Upper lobe of right lung (tissue), 1 donor: ENCODE measurements at regions not wholly inside any gene's neighbourhood (a gene's known extent, or its start where the extent isn't known, plus 50 kb on each side); places are given as distances from the start of the nearest gene placed in this dataset.

ENCODE experiments used
- ATAC-seq: fragments of 200-7000 bp; cut with Tn5 transposase; one replicate; pipeline ENCODE4 v1.9.1; 2020; ENCODE audit warnings: mild to moderate bottlenecking, moderate library complexity
- DNase-seq: peaks from one replicate; pipeline ENCODE4 v3.0.0-alpha.2; 2020
- H3K27ac ChIP-seq: fragments of 200-600 bp; one replicate; pipeline ENCODE4 v1.8.0; 2022
- H3K27me3 ChIP-seq: fragments of 200-600 bp; one replicate; pipeline ENCODE4 v1.8.0; 2022; ENCODE audit warnings: mild to moderate bottlenecking
- H3K36me3 ChIP-seq: fragments of 200-600 bp; one replicate; pipeline ENCODE4 v1.8.0; 2022
- H3K4me1 ChIP-seq: fragments of 200-600 bp; one replicate; pipeline ENCODE4 v1.8.0; 2022
- H3K4me3 ChIP-seq: fragments of 200-600 bp; one replicate; pipeline ENCODE4 v1.8.0; 2022; ENCODE audit warnings: mild to moderate bottlenecking
- H3K9me3 ChIP-seq: fragments of 200-600 bp; one replicate; pipeline ENCODE4 v1.8.0; 2022
- intact Hi-C: fragments of 100-400 bp; cut with DNase I; formaldehyde crosslinking; loops from one replicate; pipeline ENCODE4 v1.11.0; 2022
- TF ChIP-seq, protein P1 (sequence below): fragments of 200-600 bp; IDR thresholded peaks from one replicate; pipeline ENCODE4 v1.8.0; 2022; ENCODE audit warnings: antibody characterized with exemption
- donor health status: DM: no; HTN: yes; CAD: no; lungs with severe emphysema.

DNA sequence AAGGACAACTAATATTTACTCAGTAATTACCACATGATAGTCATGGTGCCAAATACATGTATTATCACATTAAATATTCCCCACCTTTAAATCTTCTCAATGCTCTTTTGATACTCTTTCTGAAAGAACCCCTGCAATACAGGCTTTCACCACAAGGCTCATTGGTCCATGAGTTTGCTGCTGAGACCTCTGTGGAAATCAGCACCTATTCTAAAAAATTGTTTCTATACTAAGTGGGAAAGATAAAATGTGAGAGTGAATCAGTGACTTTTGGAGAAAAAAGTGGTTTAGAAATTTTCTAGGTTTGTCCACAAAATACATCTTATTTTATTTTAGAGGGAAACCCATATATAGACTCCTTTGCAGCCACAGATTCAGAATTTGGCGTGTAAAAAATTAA lies 257.3 kb downstream of the ZIC3 start:
- Histone ChIP-seq H3K9me3 (no peaks in the 10 kb centered on the region), H3K36me3 (no peaks in the 10 kb centered on the region), H3K4me3 (no peak overlapping the region), H3K27me3 (no peaks in the 10 kb centered on the region), H3K27ac (no peak overlapping the region), H3K4me1 (no peaks in the 10 kb centered on the region)
- intact Hi-C loops: no loop called here
- no peak for ATAC-seq
- no peak for DNase-seq
- TF ChIP-seq, protein P1, sequence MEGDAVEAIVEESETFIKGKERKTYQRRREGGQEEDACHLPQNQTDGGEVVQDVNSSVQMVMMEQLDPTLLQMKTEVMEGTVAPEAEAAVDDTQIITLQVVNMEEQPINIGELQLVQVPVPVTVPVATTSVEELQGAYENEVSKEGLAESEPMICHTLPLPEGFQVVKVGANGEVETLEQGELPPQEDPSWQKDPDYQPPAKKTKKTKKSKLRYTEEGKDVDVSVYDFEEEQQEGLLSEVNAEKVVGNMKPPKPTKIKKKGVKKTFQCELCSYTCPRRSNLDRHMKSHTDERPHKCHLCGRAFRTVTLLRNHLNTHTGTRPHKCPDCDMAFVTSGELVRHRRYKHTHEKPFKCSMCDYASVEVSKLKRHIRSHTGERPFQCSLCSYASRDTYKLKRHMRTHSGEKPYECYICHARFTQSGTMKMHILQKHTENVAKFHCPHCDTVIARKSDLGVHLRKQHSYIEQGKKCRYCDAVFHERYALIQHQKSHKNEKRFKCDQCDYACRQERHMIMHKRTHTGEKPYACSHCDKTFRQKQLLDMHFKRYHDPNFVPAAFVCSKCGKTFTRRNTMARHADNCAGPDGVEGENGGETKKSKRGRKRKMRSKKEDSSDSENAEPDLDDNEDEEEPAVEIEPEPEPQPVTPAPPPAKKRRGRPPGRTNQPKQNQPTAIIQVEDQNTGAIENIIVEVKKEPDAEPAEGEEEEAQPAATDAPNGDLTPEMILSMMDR: no peak

DNA sequence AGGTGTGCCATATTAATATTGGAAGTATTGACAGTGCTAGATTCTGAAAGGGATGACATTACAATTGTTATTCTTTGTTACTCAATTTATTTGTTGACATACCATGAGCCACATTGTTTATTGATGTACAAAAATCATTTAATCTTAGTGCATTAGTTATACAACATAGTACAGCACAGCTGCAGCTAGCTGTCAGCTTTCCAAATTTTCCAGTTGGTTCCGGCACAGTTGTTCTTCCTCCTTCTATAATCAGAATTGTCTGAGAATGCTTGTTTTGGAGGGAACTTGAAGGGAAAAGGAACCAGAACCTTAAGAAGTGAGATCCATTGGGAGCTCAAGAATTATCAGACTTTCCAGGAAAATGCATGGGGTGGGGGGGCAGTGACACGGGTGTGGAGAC lies 281.4 kb downstream of the ZIC3 start:
- H3K4me1 ChIP-seq: no peaks in the 10 kb centered on the region
- no peak for DNase-seq
- TF ChIP-seq, protein P1: no peak
- ATAC-seq: no peak
- H3K9me3 ChIP-seq: no peaks in the 10 kb centered on the region
- intact Hi-C loops: no loop called here
- H3K4me3 ChIP-seq: no peak overlapping the region
- no peaks in the 10 kb centered on the region for H3K36me3 ChIP-seq
- H3K27ac ChIP-seq: no peak overlapping the region
- H3K27me3 ChIP-seq: no peaks in the 10 kb centered on the region

DNA sequence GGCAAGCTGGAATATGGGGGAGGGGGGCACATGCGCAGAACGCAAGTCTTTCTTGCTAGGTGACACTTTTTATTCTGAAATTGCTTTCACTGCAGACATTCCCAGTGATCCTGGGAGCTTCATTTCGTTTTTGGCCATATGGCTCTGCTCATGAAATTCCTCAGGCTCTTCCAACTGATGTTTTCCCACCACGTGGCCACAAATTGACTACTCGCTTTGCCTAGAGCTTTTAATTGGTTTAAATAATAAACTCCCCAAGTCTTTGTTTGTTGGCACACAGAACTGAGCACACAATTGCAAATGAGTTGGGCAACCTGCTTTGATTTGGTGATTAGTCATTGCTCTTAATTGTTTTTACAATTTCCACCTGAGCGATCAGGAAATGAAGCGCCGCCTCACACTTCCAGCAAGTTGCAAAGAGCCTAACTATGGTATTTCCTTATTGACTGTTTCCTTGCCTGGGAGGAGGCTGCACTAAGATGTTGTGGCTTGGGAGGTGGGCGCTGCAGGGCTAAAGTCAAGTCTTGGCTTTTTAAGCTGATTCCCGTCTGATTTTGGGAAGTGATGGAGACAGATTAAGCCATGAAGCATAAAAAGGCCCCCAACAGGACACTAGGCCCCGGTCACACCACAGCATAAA lies 282.5 kb downstream of the ZIC3 start:
- Histone ChIP-seq H3K9me3 (no peaks in the 10 kb centered on the region), H3K4me3 (no peak overlapping the region), H3K27ac (no peak overlapping the region), H3K27me3 (no peaks in the 10 kb centered on the region), H3K4me1 (no peaks in the 10 kb centered on the region), H3K36me3 (no peaks in the 10 kb centered on the region)
- TF ChIP-seq, protein P1: no peak
- intact Hi-C loops: no loop called here
- no peak for DNase-seq
- ATAC-seq: no peak

DNA sequence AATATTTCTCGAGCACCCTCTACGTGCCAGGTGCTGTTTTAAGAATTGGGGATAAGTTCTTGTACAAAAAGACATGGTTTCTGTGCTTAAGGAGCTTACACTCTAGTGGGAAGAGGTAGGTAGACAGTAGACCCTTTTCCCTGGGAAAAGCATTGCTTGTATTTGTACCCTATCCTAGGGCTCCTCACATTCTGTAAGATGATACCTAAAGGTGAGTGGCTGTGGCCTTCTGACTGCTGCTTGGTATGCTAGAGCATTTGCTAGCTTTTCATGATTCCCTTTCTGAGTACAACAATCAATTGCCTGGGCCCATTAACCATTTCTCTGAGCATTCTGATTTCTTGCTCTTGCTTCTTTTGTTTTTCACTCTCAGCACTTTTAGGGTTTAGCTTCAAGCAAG lies 286.6 kb downstream of the ZIC3 start:
- DNase-seq (no peak), ATAC-seq (no peak)
- intact Hi-C loops: no loop called here
- Histone ChIP-seq H3K4me3 (no peak overlapping the region), H3K36me3 (no peaks in the 10 kb centered on the region), H3K27ac (no peak overlapping the region), H3K9me3 (no peaks in the 10 kb centered on the region), H3K4me1 (no peaks in the 10 kb centered on the region), H3K27me3 (no peaks in the 10 kb centered on the region)
- TF ChIP-seq, protein P1: no peak

DNA sequence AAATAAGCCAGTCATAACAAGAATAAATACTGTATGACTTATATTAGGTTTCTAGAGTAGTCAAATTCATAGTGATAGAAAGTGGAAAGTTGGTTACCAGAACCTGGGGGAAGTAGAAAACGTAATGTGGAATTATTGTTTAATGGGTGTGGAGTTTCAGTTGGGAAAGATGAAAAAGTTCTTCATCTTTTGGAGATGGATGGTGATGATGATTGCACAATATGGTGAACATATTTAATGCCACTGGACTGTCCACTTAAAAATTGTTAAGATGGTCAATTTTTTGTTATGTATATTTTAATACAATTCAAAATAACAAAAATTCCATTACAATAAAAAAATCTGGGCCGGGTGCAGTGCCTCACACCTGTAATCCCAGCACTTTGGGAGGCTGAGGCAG lies 289.6 kb downstream of the ZIC3 start:
- no peak overlapping the region for H3K27ac ChIP-seq
- no peak overlapping the region for H3K4me3 ChIP-seq

More for the DNA sequence above, 289.6 kb downstream of the ZIC3 start:
- Histone ChIP-seq H3K9me3 (no peaks in the 10 kb centered on the region), H3K4me1 (no peaks in the 10 kb centered on the region), H3K36me3 (no peaks in the 10 kb centered on the region), H3K27me3 (no peaks in the 10 kb centered on the region)
- intact Hi-C loops: no loop called here
- DNase-seq (no peak), ATAC-seq (no peak)
- TF ChIP-seq, protein P1: no peak
